MM.1S (cell line): ENCODE measurements at regions not wholly inside any gene's neighbourhood (a gene's known extent, or its start where the extent isn't known, plus 50 kb on each side); places are given as distances from the start of the nearest gene placed in this dataset.

Experiments used
- DNase-seq: peaks from one replicate; pipeline ENCODE4 v3.0.0-alpha.2; 2015
- H2AFZ ChIP-seq: fragments of 300-600 bp; sonication (generic); 2 replicates; pipeline ENCODE4 v1.6.0; 2016; ENCODE audit warnings: antibody characterized with exemption, low read length
- H3F3A ChIP-seq: fragments of 300-600 bp; sonication (generic); 2 replicates; pipeline ENCODE4 v1.6.1; 2016; ENCODE audit warnings: mild to moderate bottlenecking, antibody characterized with exemption, low read length, moderate library complexity, mixed read lengths; ENCODE audit not compliant: insufficient read depth
- H3K27ac ChIP-seq: fragments of 300-600 bp; sonication (generic); 2 replicates; pipeline ENCODE4 v1.5.1; 2016; ENCODE audit warnings: mild to moderate bottlenecking, low read length
- H3K27me3 ChIP-seq: fragments of 300-600 bp; sonication (generic); replicated peaks from 2 replicates; pipeline ENCODE4 v1.6.0; 2016; ENCODE audit warnings: low read length; ENCODE audit not compliant: insufficient read depth
- H3K36me3 ChIP-seq: fragments of 300-600 bp; sonication (generic); replicated peaks from 2 replicates; pipeline ENCODE4 v1.6.1; 2016; ENCODE audit warnings: mild to moderate bottlenecking, low read length, mixed read lengths; ENCODE audit not compliant: insufficient read depth
- H3K4me1 ChIP-seq: fragments of 300-600 bp; sonication (generic); 2 replicates; pipeline ENCODE4 v1.6.1; 2016; ENCODE audit warnings: low read length, mixed read lengths
- H3K4me2 ChIP-seq: fragments of 300-600 bp; sonication (generic); 2 replicates; pipeline ENCODE4 v1.6.0; 2016; ENCODE audit warnings: low read depth, low read length
- H3K4me3 ChIP-seq: fragments of 300-600 bp; sonication (generic); 2 replicates; pipeline ENCODE4 v1.5.1; 2016; ENCODE audit warnings: low read length, mixed read lengths
- H3K79me2 ChIP-seq: fragments of 300-600 bp; sonication (generic); 2 replicates; pipeline ENCODE4 v1.6.1; 2016; ENCODE audit warnings: mixed run types, low read length, mixed read lengths
- H3K9ac ChIP-seq: fragments of 300-600 bp; sonication (generic); 2 replicates; pipeline ENCODE4 v1.6.1; 2016; ENCODE audit warnings: low read length, mixed read lengths
- H3K9me2 ChIP-seq: fragments of 300-600 bp; sonication (generic); replicated peaks from 2 replicates; pipeline ENCODE4 v1.6.1; 2016; ENCODE audit warnings: mild to moderate bottlenecking, low read length, mixed read lengths; ENCODE audit not compliant: insufficient read depth
- H3K9me3 ChIP-seq: fragments of 300-600 bp; sonication (generic); replicated peaks from 2 replicates; pipeline ENCODE4 v1.6.1; 2016; ENCODE audit warnings: mild to moderate bottlenecking, low read length, mixed read lengths; ENCODE audit not compliant: insufficient read depth
- H4K20me1 ChIP-seq: fragments of 300-600 bp; sonication (generic); 2 replicates; pipeline ENCODE4 v1.6.1; 2016; ENCODE audit warnings: mild to moderate bottlenecking, low read length, moderate library complexity, mixed read lengths; ENCODE audit not compliant: insufficient read depth
- EZH2 ChIP-seq: fragments of 300-600 bp; sonication (generic); optimal IDR thresholded peaks from 2 replicates; pipeline ENCODE3; 2017; ENCODE audit warnings: low read depth, mild to moderate bottlenecking, antibody characterized with exemption, low read length, mixed read lengths
- EZH2phosphoT487 ChIP-seq: fragments of 300-600 bp; sonication (generic); IDR thresholded peaks from 2 replicates; pipeline ENCODE4 v1.6.1; 2018; ENCODE audit warnings: antibody characterized with exemption, low read length
- TF ChIP-seq, protein P1 (sequence below): fragments of 300-600 bp; sonication (generic); IDR thresholded peaks from 2 replicates; pipeline ENCODE4 v1.5.1; 2016; ENCODE audit warnings: antibody characterized with exemption, low read length, mixed read lengths

DNA sequence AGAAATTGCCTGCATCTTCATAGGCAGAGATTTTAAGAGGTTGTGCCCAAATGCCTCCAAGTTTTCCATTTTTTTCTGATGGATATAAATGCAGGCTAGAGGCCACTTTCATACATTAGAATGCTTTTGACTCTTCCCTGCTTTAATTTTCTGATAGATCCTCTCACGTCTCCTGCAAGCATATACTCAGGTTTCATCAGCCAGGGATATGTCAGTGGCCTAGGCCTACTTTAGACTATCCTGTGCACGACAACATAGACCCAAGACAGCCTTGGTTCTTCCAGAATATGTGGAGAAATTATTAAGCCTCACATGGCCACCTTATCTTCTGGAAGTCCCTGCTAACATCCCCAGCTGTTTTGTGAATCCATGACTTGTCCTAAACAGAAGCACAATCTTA is 415.9 kb downstream of the TDRD15 start:
- TF ChIP-seq, protein P1, sequence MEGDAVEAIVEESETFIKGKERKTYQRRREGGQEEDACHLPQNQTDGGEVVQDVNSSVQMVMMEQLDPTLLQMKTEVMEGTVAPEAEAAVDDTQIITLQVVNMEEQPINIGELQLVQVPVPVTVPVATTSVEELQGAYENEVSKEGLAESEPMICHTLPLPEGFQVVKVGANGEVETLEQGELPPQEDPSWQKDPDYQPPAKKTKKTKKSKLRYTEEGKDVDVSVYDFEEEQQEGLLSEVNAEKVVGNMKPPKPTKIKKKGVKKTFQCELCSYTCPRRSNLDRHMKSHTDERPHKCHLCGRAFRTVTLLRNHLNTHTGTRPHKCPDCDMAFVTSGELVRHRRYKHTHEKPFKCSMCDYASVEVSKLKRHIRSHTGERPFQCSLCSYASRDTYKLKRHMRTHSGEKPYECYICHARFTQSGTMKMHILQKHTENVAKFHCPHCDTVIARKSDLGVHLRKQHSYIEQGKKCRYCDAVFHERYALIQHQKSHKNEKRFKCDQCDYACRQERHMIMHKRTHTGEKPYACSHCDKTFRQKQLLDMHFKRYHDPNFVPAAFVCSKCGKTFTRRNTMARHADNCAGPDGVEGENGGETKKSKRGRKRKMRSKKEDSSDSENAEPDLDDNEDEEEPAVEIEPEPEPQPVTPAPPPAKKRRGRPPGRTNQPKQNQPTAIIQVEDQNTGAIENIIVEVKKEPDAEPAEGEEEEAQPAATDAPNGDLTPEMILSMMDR, result no peak
- TF ChIP-seq EZH2phosphoT487, result no peak
- no peak for TF ChIP-seq EZH2
- Histone ChIP-seq H3K27ac (no peak overlapping the region), H3K9ac (no peak overlapping the region), H3K27me3 (no peaks in the 10 kb centered on the region), H3K79me2 (no peaks in the 10 kb centered on the region), H3K9me2 (no peaks in the 10 kb centered on the region), H3K4me1 (no peaks in the 10 kb centered on the region), H3K4me2 (no peak overlapping the region), H3K9me3 (no peaks in the 10 kb centered on the region), H2AFZ (no peak overlapping the region), H4K20me1 (no peaks in the 10 kb centered on the region), H3K36me3 (no peaks in the 10 kb centered on the region), H3F3A (no peaks in the 10 kb centered on the region), H3K4me3 (no peak overlapping the region)
- DNase-seq, result no peak

DNA sequence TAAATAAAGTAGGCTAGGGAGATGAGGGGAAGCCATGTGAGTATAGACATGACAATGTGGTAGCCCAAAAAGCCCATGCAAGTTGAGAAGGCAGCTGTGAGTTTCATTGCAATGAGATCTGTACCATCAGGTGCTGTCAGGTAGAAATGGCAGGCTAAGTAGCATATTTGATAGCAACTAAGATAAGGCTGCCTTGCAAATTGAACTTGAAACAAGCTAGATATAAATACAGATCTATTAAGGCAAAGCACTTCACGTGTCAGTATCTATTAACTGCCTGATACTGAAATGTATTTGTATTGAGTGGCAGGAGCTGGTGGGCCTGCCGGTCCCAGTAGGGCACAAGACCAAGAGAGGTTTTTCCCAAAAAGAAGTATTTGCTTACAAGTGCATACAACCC is 419.9 kb downstream of the TDRD15 start:
- DNase-seq, result no peak
- Histone ChIP-seq H3K9ac (no peak overlapping the region), H3K27me3 (no peaks in the 10 kb centered on the region), H3F3A (no peaks in the 10 kb centered on the region), H2AFZ (no peak overlapping the region), H3K9me3 (no peaks in the 10 kb centered on the region), H3K36me3 (no peaks in the 10 kb centered on the region), H3K79me2 (no peaks in the 10 kb centered on the region), H3K4me2 (no peak overlapping the region), H3K4me1 (no peaks in the 10 kb centered on the region), H3K9me2 (no peaks in the 10 kb centered on the region), H3K27ac (no peak overlapping the region), H3K4me3 (no peak overlapping the region), H4K20me1 (no peaks in the 10 kb centered on the region)
- TF ChIP-seq, protein P1, result no peak
- no peak for TF ChIP-seq EZH2
- TF ChIP-seq EZH2phosphoT487, result no peak

DNA sequence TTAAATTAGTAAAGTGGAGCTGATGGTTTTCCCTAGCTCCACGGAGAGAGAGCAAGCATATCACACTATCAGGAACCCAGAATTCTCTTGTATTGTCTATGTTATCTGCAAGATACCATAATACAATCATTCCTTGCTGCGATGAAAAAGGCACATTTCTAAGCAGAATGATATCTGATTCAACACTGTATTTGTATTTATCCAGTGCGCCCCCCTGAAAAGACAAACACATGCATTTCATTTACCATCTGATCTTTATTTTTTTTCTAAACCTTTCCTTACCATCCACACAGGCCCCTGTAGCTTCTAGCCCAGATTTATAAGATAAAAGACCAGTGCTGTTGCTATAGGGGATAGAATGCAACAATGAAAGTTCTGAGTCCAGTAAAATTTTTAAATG is 420.6 kb downstream of the TDRD15 start:
- TF ChIP-seq, protein P1, result no peak
- no peak for TF ChIP-seq EZH2phosphoT487
- no peak for TF ChIP-seq EZH2

More for the DNA sequence above, 420.6 kb downstream of the TDRD15 start:
- Histone ChIP-seq H3K4me2 (no peak overlapping the region), H2AFZ (no peak overlapping the region), H3K79me2 (no peaks in the 10 kb centered on the region), H3K9ac (no peak overlapping the region), H3K9me3 (no peaks in the 10 kb centered on the region), H3K27ac (no peak overlapping the region), H3K4me1 (no peaks in the 10 kb centered on the region), H3K27me3 (no peaks in the 10 kb centered on the region), H3K4me3 (no peak overlapping the region), H3F3A (no peaks in the 10 kb centered on the region), H4K20me1 (no peaks in the 10 kb centered on the region), H3K36me3 (no peaks in the 10 kb centered on the region), H3K9me2 (no peaks in the 10 kb centered on the region)
- DNase-seq, result no peak
